NCI-H82 (cell line): ENCODE measurements at regions not wholly inside any gene's neighbourhood (a gene's known extent, or its start where the extent isn't known, plus 50 kb on each side); places are given as distances from the start of the nearest gene placed in this dataset.
"Not testable (repeated sequence)": the region's sequence is repeated elsewhere in the genome, so short reads cannot be mapped to it uniquely, and the experiment has no call there.

Experiments used
- DNase-seq: peaks from one replicate; lab custom pipeline; 2025; lab: John Stamatoyannopoulos, UW

DNA sequence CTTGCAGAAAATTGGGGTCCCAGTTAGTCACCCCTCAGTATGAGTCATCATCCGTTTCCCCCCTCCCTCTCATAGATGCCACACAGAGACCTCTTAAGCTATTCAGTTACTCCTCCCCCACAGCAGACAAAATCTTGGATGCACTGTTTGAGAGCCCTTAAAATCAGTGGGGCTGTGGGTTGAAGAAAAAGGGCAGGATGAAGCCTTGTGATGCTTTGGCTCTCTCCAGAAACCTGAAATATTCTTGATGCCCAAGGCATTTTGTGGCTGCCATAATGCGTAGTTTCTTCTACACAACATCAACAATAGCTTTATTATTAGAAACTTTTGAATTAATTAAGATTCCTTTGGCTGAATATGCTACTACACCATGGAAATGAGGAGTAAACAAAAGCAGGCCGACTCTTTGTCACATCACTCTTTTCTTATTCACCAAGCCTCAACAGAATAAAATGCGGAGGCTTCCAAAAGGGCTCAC, 133.8 kb downstream of the MRPS30 start:
- DNase-seq, result no peak

DNA sequence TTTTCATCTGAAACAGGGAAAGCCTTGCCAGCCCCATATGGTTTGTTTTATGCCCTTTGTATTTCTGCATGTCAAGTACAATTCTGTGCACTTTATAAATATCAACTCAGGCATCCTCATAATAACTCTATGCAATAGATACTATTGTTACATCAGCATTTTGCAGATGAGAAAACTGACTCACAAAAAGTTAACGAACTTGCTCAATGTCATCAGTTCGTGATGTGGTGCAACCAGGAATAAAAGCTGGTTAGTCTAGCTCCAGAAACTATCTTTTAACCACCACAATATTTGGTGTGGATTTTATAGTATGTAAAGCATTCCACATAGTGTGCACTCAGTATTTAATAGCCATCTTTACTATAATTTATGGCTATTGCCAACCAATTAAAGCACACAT, 134.9 kb downstream of the MRPS30 start:
- DNase-seq, result no peak

DNA sequence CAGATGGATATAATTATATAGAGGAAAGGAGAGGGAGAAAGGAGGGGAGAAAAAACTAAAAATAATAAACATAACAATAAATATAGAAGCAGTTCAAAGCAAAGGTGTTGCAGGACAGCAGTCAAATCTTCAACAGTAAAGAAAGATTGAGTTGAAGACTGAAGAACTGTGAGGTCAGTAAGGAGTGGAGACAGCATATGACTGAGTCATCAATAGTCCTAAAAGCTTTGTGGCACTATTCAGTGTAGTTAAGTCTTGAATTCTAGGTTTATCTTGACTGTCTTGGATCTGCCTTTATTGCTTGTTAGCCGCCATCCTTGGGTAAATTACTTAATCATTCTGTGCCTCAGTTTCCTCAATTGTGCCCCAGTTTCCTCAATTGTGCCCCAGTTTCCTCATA, 137.0 kb downstream of the MRPS30 start:
- DNase-seq, result no peak

DNA sequence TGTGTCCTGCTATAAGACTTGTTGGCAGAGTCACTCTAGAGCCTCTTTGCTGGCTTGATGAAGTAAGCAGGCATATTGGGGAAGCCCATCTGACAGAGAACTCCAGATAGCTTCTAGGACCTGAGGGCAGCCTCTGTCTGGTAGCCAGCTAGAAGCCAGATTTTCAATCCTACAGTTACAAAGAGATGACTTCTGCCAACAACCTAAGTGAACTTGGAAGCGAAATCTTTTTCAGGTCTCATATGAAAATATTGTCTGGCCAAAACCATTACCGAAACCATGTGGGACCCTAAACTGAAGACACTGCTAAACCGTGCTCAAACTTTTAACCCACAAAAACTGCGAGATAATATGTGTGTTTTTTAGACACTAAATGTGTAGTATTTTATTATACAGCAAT, 140.9 kb downstream of the MRPS30 start:
- no peak for DNase-seq

DNA sequence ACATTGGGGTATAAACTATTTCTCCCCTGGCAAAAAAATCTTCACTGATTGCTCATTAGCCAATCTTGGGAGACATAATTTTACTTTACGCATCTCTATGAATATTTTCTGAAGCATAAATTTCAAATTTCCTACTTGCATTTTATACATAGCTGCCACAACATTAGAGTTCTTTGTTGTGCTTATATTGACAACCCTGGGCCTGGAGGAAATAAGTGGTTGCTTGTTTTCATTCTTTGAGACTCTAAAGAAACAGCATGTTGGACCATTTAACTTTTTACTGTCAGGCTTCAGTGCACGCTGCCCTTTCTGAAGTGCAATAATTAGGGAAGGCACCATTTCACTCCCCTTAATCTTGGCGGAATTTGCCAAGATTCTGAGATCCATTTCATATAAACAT, 142.6 kb downstream of the MRPS30 start:
- DNase-seq, result no peak

DNA sequence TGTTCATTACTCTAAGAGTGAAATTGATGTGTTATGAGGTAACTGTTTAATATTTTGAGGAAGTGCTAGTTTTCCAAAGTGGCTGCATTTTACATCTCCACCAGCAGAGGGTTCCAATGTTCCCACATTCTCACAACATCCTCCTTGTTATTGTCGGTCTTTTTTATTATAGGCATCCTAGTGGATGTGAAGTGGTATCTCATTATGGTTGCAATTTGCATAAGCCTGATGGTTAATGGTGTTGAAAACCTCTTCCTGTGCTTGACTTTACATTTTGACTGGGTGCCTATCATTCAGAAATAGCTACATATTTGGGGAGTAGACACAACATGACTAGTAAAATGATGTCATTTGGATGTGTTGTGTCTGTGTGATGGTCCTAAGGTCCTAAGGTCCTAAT, 143.6 kb downstream of the MRPS30 start:
- peak; percentile 35 for DNase-seq

DNA sequence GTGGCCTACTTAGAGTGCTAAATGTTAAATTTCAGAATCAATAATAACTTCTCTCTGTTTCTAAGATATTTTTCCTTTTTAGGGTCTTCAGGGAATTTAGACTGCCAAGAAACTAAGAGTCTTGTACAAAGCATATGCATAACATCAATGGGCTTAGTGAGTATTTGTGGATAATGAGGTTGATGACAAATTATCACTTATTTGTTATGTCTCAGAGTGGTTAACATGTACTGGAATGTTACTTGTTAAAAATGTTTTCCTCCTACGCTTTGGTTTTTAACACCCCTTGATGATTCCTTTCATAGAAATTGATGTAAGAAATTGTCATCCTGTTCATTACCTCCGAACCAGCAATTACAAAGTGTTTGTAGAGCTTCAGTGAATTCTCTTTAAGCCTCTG, 144.3 kb downstream of the MRPS30 start:
- DNase-seq, result no peak

DNA sequence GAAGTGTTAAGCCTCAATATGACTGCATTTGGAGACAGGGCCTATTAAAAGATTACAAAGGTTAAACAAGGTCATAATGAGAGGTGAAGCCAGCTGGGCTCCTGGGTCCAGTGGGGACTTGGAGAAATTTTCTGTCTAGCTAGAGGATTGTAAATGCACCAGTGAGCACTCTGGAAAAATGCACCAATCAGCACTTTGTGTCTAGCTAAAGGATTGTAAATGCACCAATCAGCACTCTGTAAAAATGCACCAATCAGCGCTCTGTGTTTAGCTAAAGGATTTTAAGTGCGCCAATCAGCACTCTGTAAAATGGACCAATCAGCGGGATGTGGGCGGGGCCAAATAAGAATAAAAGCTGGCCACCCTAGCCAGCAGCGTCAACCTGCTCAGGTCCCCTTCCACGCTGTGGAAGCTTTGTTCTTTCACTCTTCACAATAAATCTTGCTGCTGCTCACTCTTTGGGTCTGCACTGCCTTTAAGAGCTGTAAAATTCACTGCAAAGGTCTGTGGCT, 150.3 kb downstream of the MRPS30 start:
- DNase-seq, result not testable (repeated sequence)

DNA sequence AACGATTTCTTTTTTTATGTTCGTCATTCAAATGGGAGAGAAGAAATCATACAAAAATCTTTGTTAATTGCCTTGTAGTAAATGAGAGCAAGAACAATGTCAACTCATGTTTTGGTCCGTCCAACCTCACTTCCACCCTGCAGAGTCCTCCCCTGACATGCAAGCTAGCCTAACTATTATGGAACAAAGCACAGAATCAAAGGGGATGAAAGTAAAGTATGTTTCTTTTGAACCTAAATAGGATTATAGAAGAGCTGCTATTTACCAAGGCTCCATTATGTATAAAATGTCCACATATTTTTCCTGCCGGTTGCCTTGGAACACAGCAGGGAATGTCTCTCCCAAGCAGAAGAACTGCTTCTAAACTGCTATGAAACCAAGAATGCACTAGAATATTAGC, 161.1 kb downstream of the MRPS30 start:
- no peak for DNase-seq

DNA sequence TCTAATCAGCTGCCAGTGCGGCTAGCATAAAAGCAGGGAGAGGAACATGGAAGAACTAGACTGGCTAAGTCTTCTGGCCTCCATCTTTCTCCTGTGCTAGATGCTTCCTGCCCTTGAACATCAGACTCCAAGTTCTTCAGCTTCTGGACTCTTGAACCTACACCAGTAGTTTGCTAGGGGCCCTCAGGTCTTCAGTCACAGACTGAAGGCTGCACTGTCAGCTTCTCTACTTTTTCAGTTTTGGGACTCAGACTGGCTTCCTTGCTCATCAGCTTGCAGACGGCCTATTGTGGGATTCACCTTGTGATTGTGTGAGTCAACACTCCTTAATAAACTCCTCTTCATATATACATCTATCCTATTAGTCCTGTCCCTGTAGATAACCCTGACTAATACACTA, 162.2 kb downstream of the MRPS30 start:
- not testable (repeated sequence) for DNase-seq

DNA sequence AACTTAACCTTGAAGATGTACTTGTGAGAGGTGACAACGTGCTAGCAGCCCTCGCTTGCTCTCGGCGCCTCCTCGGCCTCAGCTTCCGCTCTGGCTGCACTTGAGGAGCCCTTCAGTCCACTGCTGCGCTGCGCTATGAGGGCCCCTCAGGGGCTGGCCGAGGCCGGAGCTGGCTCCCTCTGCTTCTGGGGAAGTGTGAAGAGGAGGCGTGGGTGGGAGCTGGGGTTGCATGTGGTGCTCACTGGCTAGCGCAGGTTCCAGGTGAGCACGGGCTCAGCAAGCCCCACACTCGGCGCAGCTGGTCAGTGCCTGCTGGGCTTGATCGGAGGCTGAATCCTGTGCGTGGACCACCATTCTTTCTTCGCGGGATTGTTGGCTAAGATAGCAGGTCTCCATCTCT, 166.1 kb downstream of the MRPS30 start:
- DNase-seq, result no peak

DNA sequence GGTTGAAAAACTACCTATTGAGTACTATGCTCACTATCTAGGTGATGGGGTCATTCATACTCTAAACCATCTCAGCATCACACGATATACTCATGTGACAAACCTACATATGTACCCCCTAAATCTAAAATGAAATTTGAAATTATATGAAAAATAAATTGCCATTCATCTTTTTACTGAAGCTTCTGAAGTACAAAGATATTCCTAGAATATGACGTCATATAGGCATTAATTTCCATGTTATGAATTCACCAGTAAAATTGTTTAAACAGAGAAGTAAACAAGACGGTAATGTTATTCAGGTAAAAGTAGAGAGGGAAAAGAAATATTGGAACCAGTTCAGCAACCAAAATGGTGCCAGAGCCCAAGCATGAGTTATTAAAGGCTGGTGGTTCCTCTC, 173.0 kb downstream of the MRPS30 start:
- DNase-seq, result no peak

DNA sequence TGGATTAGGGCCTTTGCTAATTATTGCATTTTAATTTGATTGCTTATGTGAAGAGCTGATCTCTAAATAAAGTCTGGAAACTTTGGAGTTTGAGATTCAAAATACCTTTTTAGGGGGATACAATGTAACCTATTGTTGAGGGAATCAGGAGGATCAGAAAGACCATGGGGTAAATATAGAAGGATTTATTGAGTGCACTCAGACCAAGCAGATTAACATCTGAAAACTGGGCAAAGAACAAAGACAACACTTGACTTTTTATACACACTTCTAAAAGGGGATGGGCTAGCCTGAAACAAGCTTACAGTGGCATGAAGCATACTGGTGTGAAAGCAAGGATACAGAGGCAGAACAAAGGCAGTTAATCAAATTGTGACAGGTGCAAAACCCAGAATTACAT, 174.3 kb downstream of the MRPS30 start:
- no peak for DNase-seq

DNA sequence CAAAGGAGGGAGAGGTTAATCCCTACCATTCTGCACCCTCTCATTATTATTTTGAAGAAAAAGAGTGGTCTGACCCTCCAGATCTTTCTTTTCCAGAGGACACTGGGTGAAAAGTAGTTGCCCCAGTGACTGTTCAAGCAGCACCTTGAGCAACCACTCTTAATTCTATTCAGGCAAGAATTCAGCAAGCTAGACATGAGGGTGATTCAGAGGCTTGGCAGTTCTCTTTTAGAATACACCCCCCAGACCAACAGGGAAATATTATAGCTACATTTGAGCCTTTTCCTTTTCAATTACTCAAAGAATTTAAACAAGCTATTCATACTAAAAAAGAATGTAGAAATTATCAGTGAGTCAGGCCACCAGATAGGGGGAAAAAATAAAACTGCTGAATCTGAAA, 178.3 kb downstream of the MRPS30 start:
- no peak for DNase-seq

DNA sequence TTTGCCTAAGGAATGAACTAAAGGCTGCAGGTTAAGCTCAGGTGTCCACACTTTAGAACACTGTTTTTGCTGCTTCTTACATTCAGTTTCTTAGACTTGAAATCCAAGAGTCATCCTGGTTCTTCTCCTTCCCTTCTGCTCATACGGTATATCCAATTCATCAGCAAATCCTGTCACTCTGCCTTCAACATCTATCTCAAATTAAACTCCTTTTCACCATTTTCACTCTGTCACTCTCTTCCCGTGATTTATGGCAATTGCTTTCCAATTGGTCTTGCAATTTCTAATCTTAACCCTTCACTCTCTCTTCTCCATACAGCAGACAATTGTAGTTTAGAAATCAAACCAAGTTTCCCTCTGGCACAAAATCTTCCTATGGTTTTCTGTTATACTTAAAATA, 182.9 kb downstream of the MRPS30 start:
- DNase-seq, result no peak

DNA sequence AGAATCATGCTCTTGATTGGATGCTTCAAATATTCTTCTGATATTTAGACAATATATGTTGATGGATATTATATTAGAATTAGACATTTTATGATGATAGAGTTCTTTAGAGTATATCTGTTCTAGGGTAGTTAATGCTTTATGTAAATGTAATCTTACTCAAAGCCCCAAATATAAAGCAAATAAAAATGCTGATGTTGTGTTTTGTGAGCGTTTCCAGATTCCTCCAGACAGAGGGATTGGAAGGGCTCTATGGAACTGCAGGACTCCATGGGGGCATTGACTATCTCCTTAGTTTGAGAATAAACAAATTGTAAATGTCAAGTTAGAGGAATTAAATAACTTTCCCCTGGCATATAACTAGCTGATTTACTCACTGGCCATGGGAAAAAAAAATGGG, 184.5 kb downstream of the MRPS30 start:
- DNase-seq, result no peak

DNA sequence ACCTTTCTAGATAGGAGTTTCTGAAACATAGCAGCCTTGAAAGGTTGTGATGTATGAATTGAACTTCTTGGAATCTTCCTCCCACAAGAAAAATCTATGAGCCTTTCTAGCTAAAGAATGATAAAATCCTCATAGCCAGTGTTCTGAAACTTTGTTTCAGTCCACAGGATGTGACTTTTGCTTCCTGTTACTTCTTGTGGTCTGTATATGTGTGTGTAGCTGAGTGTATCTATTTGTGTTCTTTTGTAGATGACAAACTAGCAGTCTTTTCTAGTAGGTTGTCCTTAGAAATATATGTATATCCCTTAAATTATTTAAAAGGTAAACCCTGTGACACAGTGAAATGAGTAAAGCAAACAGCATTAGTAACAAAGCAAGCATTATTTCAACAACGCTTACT, 188.8 kb downstream of the MRPS30 start:
- DNase-seq, result no peak

DNA sequence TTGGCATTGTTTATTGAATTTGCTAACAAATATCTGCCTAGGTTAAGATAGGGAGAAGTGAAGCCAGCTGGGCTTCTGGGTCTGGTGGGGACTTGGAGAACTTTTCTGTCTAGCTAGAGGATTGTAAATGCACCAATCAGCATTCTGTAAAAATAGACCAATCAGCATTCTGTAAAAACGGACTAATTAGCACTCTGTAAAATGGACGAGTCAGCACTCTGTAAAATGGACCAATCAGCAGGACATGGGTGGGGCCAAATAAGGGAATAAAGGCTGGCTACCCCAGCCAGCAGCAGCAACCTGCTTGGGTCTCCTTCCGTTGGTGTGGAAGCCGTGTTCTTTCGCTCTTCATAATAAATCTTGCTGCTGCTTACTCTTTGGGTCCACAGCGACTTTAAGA, 198.4 kb downstream of the MRPS30 start:
- DNase-seq, result not testable (repeated sequence)

DNA sequence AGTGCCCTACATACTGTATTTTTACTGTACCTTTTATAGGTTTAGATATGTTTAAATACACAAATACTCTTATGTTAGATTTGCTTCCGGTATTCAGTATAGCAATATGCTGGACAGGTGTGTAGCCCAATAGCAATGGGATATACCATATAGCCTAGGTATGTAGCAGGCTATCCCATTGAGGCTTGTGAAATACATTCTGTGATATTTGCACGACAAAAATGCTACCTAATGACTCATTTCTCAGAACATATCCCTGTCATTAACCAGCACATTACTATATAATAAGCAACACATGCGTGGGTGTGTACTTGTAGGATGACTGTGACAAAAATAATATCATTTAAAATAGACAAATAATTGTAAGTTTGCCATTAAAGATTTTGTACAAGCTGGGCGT, 208.8 kb downstream of the MRPS30 start:
- DNase-seq, result no peak

DNA sequence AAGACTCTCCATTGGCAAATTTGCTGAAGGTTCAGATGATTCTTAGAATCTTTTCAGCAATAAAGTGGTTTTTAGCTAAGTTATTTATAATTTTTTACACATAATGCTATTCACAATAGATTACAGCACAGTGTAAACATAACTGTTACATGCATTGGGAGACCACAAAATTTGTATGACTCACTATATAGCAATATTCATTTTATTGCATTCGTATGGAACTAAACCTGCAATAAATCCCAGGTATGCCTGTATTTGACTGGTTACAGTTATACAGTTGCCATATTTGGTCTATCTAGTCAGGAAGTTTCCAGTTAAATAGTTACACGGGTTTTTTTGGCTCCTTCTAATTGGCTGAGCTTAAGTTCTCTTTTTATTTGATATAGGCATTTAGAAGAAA, 220.8 kb downstream of the MRPS30 start:
- DNase-seq, result no peak

DNA sequence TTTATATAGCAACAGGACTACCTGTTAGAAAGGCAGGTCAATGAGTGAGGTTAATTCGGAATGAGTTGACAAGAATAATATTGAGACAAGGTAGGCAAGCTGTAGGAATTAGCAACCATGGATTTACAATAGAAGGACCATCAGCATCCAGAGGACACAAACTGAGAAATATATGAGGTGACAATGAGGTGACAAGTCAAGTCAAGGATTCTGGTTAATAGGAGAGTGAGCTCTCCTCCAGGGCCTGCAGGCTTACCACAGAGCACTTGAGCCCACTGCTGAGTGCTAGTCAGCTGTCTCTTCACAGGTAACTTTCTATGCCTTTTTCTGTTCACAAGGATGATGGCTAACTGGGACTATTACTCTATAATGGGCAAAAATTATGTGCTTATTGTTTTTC, 227.2 kb downstream of the MRPS30 start:
- no peak for DNase-seq

DNA sequence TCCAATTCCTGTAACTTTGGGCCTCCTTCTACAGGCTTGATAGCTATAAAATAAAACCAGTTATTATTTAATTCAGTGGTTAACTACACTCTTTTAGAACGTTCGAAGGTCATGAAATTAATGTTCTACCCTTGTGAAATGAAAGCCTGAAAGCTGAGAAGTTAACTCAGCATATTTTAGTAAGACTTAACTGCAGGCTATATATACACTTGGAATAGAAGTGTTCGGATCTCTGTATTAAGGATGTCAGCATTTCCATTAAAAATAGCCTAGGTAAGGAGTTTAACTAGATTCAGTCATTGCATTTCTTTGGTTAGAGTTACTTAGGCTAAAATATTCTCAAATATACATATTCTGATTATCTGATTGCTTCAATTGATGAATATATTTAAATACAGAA, 229.2 kb downstream of the MRPS30 start:
- DNase-seq, result no peak

DNA sequence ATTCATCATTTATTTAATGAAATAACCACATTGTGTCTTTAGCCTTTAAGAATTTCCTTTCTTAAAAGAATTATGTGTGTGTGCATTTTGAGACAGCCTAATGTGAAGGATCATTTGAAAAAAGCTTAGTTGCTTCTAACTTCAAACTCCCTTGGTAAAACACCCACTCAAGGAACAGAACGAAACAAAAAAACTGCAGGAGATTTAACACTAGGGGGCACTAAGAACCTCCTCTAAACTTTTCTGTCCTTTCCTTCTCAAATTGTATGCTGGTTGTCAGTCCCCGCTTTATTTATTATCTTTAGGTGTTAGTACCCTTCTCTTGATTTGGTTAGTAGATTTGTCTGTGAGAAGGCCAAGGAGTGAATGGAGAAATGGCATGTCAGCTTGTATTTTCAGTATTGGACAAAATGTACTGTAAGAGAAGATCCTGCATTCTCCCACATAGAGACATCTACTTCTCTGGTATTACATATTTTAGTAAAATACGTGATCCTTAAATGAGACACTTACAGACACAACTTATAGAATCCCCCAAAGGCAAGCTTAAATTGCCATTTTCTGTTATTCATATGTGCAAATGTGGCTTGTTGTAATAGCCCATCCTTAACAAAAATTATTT, 229.7 kb downstream of the MRPS30 start:
- DNase-seq, result peak; percentile 50

DNA sequence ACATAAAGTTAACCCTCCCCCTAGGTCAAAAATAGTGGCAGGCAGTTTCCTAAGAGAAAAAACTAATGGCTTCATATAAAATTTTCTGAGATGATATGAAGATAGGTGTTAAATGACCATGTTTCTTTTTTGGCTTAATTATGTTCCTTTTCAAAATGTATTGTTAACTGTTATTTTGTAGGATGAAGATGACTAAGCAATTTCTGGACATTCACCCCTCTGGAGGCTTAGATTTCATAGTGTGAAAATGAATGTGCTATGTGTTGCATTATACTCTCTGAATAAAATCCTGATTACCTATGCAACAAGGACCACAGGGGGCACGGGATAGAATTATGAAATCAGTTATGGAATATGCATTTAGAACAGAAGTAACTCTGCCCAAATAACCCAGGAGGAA, 233.5 kb downstream of the MRPS30 start:
- DNase-seq, result no peak
